ENCODE measurements at regions not wholly inside any gene's neighbourhood (a gene's known extent, or its start where the extent isn't known, plus 50 kb on each side); places are given as distances from the start of the nearest gene placed in this dataset.

DNA sequence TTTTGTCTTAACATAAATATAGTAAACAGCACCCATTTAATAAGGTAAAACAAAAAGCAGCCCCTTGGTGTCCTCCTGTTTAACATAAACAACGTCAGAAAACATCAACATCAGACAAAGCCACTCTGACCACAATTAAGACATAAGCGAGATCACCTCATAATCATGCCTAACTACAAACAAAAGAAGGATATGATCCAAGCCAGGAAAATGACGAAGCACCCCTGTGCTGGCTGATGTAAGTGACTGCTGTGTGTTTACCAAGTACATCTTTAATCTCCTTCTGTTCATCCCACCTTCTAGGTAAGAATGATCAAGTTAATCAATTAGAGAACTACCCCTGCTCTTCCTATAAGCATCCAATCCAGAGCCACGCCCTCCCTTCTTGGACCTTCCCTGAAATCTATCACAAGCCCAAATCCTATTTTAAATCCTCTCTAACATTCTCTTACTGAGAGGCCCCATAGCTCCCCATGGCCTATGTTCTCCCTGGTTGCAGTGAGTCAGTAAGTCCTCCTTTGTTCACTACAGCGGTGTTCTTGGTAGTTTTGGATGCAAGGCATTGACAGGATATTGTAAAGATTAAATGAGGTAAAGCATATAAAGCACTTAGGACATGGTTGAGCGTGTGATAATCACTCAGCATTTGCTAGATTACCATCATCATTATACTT is 424.2 kb downstream of the TSN start:
- no peak for TF ChIP-seq POLR2AphosphoS5 (IDR thresholded peaks at IDR 0.05; ENCODE audit: low read depth, low read length)
- TF ChIP-seq TAF1 (IDR thresholded peaks at IDR 0.05; ENCODE audit: borderline replicate concordance, insufficient read depth, low read length): no peak
- no peak for TF ChIP-seq FOXP2 (optimal IDR thresholded peaks at IDR 0.05; ENCODE audit: borderline replicate concordance, extremely low read depth, extremely low read length, insufficient read depth)
- TF ChIP-seq SIN3A (IDR thresholded peaks at IDR 0.05; ENCODE audit: borderline replicate concordance, insufficient read depth, low read length): no peak
- TF ChIP-seq, protein P1, sequence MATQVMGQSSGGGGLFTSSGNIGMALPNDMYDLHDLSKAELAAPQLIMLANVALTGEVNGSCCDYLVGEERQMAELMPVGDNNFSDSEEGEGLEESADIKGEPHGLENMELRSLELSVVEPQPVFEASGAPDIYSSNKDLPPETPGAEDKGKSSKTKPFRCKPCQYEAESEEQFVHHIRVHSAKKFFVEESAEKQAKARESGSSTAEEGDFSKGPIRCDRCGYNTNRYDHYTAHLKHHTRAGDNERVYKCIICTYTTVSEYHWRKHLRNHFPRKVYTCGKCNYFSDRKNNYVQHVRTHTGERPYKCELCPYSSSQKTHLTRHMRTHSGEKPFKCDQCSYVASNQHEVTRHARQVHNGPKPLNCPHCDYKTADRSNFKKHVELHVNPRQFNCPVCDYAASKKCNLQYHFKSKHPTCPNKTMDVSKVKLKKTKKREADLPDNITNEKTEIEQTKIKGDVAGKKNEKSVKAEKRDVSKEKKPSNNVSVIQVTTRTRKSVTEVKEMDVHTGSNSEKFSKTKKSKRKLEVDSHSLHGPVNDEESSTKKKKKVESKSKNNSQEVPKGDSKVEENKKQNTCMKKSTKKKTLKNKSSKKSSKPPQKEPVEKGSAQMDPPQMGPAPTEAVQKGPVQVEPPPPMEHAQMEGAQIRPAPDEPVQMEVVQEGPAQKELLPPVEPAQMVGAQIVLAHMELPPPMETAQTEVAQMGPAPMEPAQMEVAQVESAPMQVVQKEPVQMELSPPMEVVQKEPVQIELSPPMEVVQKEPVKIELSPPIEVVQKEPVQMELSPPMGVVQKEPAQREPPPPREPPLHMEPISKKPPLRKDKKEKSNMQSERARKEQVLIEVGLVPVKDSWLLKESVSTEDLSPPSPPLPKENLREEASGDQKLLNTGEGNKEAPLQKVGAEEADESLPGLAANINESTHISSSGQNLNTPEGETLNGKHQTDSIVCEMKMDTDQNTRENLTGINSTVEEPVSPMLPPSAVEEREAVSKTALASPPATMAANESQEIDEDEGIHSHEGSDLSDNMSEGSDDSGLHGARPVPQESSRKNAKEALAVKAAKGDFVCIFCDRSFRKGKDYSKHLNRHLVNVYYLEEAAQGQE (IDR thresholded peaks at IDR 0.05; ENCODE audit: insufficient read depth in 1 of 2, low read depth in 2 of 2, low read length in 2 of 2): no peak

DNA sequence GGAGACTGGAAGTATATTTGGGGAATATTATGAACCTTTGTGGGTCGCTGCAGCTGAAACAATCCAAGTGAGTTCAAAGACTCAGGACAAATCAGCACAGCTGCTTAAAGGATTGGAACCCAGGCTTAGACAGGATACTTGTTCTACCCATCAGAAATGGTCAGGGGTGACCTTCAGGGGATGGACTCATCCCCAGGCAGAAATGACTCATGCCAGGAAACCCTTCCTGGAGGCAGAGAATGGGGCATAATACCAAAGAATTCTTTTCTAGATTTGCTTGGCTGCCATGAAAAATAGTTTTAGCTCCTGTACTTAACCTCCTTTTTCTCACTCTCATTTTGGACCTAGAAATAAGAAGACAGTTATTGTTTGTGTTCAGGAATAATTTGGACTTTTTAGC is 425.5 kb downstream of the TSN start:
- TF ChIP-seq TAF1 (IDR thresholded peaks at IDR 0.05; ENCODE audit: borderline replicate concordance, insufficient read depth, low read length) (no peak), SIN3A (IDR thresholded peaks at IDR 0.05; ENCODE audit: borderline replicate concordance, insufficient read depth, low read length) (no peak), FOXP2 (optimal IDR thresholded peaks at IDR 0.05; ENCODE audit: borderline replicate concordance, extremely low read depth, extremely low read length, insufficient read depth) (no peak), POLR2AphosphoS5 (IDR thresholded peaks at IDR 0.05; ENCODE audit: low read depth, low read length) (no peak)
- TF ChIP-seq, protein P1 (IDR thresholded peaks at IDR 0.05; ENCODE audit: insufficient read depth in 1 of 2, low read depth in 2 of 2, low read length in 2 of 2): no peak

DNA sequence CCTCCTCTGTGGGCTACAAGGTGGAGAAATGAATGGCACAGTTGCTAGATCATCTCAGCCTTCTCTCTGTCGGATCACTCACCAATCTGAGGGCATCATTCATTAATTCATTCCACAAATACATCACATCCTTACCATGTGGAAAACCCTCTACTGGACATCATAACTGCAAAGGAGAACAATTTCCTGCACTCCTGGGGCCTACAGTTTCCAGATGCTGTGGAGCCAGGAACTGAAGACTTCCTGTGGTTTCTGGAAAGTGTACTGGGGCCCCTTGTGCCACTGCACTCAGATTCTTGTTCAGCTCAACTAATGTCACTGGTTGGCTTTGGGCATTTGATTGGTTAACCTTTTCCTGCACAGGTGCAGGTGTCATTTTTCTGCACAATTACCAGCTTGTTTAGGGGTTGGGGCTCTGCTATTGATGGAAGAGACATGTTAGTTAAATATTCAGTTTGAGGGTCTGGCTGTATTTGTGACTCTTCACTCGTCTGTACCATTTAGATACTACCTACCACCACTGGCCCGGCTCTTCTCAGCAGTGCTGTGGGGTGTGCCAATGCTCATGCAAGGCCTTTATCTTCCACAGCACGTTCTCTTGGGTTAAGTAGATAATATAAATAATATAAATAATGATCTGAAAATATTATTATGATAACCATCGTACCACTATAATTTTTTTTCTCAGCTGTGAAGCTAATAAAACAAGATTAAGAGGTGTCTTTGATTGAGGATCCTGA is 427.3 kb downstream of the TSN start:
- TF ChIP-seq, protein P1 (IDR thresholded peaks at IDR 0.05; ENCODE audit: insufficient read depth in 1 of 2, low read depth in 2 of 2, low read length in 2 of 2): no peak
- no peak for TF ChIP-seq FOXP2 (optimal IDR thresholded peaks at IDR 0.05; ENCODE audit: borderline replicate concordance, extremely low read depth, extremely low read length, insufficient read depth)
- no peak for TF ChIP-seq SIN3A (IDR thresholded peaks at IDR 0.05; ENCODE audit: borderline replicate concordance, insufficient read depth, low read length)
- no peak for TF ChIP-seq POLR2AphosphoS5 (IDR thresholded peaks at IDR 0.05; ENCODE audit: low read depth, low read length)
- no peak for TF ChIP-seq TAF1 (IDR thresholded peaks at IDR 0.05; ENCODE audit: borderline replicate concordance, insufficient read depth, low read length)

DNA sequence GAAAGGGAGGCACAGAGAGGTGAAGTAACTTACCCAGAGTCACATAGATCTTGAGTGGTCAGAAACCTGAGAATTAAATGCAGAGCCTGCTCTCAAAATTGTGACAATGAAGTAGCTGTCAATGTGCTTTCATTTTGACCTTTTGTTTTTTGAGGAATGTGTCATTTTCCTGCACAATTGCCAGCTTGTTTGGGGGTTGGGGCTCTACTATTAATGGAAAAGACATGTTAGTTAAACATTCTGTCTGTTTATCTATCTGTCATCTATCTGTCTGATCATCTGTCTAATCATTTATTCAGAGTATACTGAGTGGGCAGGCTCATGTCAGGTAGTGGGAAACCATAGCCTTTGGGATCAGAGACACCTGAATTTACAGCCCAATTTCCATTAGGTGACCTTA is 428.4 kb downstream of the TSN start:
- TF ChIP-seq SIN3A (IDR thresholded peaks at IDR 0.05; ENCODE audit: borderline replicate concordance, insufficient read depth, low read length): no peak
- TF ChIP-seq FOXP2 (optimal IDR thresholded peaks at IDR 0.05; ENCODE audit: borderline replicate concordance, extremely low read depth, extremely low read length, insufficient read depth): no peak
- TF ChIP-seq TAF1 (IDR thresholded peaks at IDR 0.05; ENCODE audit: borderline replicate concordance, insufficient read depth, low read length): no peak
- TF ChIP-seq, protein P1 (IDR thresholded peaks at IDR 0.05; ENCODE audit: insufficient read depth in 1 of 2, low read depth in 2 of 2, low read length in 2 of 2): no peak
- TF ChIP-seq POLR2AphosphoS5 (IDR thresholded peaks at IDR 0.05; ENCODE audit: low read depth, low read length): no peak

Data from PFSK-1 (cell line).